GM12878 (cell line): ENCODE measurements at regions not wholly inside any gene's neighbourhood (a gene's known extent, or its start where the extent isn't known, plus 50 kb on each side); places are given as distances from the start of the nearest gene placed in this dataset.

Source experiments
- ATAC-seq: fragments of 200-7000 bp; cut with Tn5 transposase; 3 replicates; pipeline ENCODE4 v1.9.1; 2020; ENCODE audit warnings: mild to moderate bottlenecking, moderate library complexity
- BruUV-seq: library from RNA; stranded (reverse); fragments of 400-500 nt; replicated peaks from 2 replicates; lab custom pipeline; 2021; lab: Mats Ljungman, UMichigan
- CTCF ChIA-PET: fragments of 300-600 bp; sonication (Branson Sonifier 250); formaldehyde crosslinking; extraction: SDS; loops from one replicate; lab custom pipeline; 2021; ENCODE audit warnings: inconsistent platforms; lab: Yijun Ruan, JAX
- POLR2A ChIA-PET: fragments of 350-600 bp; formaldehyde crosslinking; extraction: SDS; loops from one replicate; lab custom pipeline; 2021; ENCODE audit warnings: inconsistent platforms; lab: Charles Lee
- RAD21 ChIA-PET: fragments of 300-600 bp; sonication (Branson Sonifier 250); formaldehyde crosslinking; loops from one replicate; lab custom pipeline; 2023; ENCODE audit warnings: antibody characterized with exemption; ENCODE audit not compliant: unreplicated experiment; lab: Charles Lee
- SMC1A ChIA-PET: fragments of 300-600 bp; sonication (Branson Sonifier 250); formaldehyde crosslinking; loops from one replicate; lab custom pipeline; 2023; ENCODE audit not compliant: unreplicated experiment, uncharacterized antibody; lab: Charles Lee
- DNase-seq: peaks from one replicate; pipeline ENCODE4 v3.0.0-alpha.2; 2011; ENCODE audit warnings: low read depth, low spot score
- FAIRE-seq: peaks from 3 replicates; lab custom pipeline; 2011; peaks lifted over from hg19 to GRCh38; lab: Jason Lieb, UNC
- H2AFZ ChIP-seq: 2 replicates; pipeline ENCODE4 v1.6.0; 2011; ENCODE audit warnings: low read depth, low read length, control low read depth; ENCODE audit not compliant: control insufficient read depth
- H3K27ac ChIP-seq: 2 replicates; pipeline ENCODE4 v1.5.1; 2011; ENCODE audit warnings: control low read depth; ENCODE audit not compliant: control insufficient read depth, insufficient read depth
- H3K27me3 ChIP-seq, 2 experiments: replicated peaks in 1 of 2; 2 replicates each; pipeline versions ENCODE4 v1.6.0 to v1.6.1; 2011; ENCODE audit warnings: low read length in 1 of 2; ENCODE audit not compliant: control insufficient read depth in 2 of 2, insufficient read depth in 2 of 2
- H3K36me3 ChIP-seq, 2 experiments: 2 replicates each; pipeline ENCODE4 v1.5.1; 2011; ENCODE audit warnings: low read length in 1 of 2; ENCODE audit not compliant: control insufficient read depth in 2 of 2, insufficient read depth in 2 of 2
- H3K4me1 ChIP-seq: 2 replicates; pipeline ENCODE4 v1.6.1; 2011; ENCODE audit warnings: mild to moderate bottlenecking, low read length, moderate library complexity, mixed read lengths; ENCODE audit not compliant: control insufficient read depth, insufficient read depth
- H3K4me2 ChIP-seq: 2 replicates; pipeline ENCODE4 v1.6.0; 2011; ENCODE audit warnings: control low read depth; ENCODE audit not compliant: control insufficient read depth, insufficient read depth
- H3K4me3 ChIP-seq: fragments of 200-600 bp; sonication (generic); 2 replicates; pipeline ENCODE4 v1.5.1; 2016
- H3K79me2 ChIP-seq: 2 replicates; pipeline ENCODE4 v1.6.0; 2011; ENCODE audit warnings: low read length; ENCODE audit not compliant: control insufficient read depth, insufficient read depth
- H3K9ac ChIP-seq: 2 replicates; pipeline ENCODE4 v1.8.0; 2011; ENCODE audit warnings: low read length, control low read depth, mixed read lengths; ENCODE audit not compliant: control insufficient read depth, insufficient read depth
- H3K9me3 ChIP-seq: replicated peaks from 3 replicates; pipeline ENCODE4 v1.5.1; 2011; ENCODE audit warnings: mild to moderate bottlenecking, low read length; ENCODE audit not compliant: control insufficient read depth, insufficient read depth
- H4K20me1 ChIP-seq: 2 replicates; pipeline ENCODE4 v1.6.0; 2011; ENCODE audit not compliant: control insufficient read depth, insufficient read depth
- ASH2L ChIP-seq: fragments of 300-600, 200-600 bp; sonication (generic); IDR thresholded peaks from 2 replicates; pipeline ENCODE4 v1.6.1; 2017; ENCODE audit warnings: low read depth, mild to moderate bottlenecking, borderline replicate concordance
- BACH1 ChIP-seq: fragments of 450-650 bp; IDR thresholded peaks from 2 replicates; pipeline ENCODE4 v1.6.1; 2017; ENCODE audit warnings: mild to moderate bottlenecking, borderline replicate concordance
- CBFB ChIP-seq: IDR thresholded peaks from 2 replicates; pipeline ENCODE4 v1.6.1; 2016; ENCODE audit warnings: antibody characterized with exemption, low read depth
- E4F1 ChIP-seq: fragments of 450-650 bp; IDR thresholded peaks from 2 replicates; pipeline ENCODE4 v1.6.1; 2018; ENCODE audit warnings: borderline replicate concordance, mild to moderate bottlenecking; ENCODE audit not compliant: partially characterized antibody
- FOXK2 ChIP-seq: fragments of 450-650 bp; IDR thresholded peaks from 2 replicates; pipeline ENCODE4 v1.6.1; 2017; ENCODE audit warnings: mild to moderate bottlenecking, moderate library complexity
- KDM1A ChIP-seq: fragments of 200-600 bp; sonication (generic); IDR thresholded peaks from 2 replicates; pipeline ENCODE4 v1.6.1; 2016; ENCODE audit warnings: borderline replicate concordance
- MEF2B ChIP-seq: fragments of 450-650 bp; IDR thresholded peaks from 2 replicates; pipeline ENCODE4 v1.6.1; 2018; ENCODE audit warnings: mild to moderate bottlenecking, moderate library complexity; ENCODE audit not compliant: partially characterized antibody, poor library complexity, severe bottlenecking
- MLLT1 ChIP-seq: fragments of 450-650 bp; IDR thresholded peaks from 2 replicates; pipeline ENCODE4 v1.6.1; 2016; ENCODE audit warnings: mild to moderate bottlenecking
- NFYB ChIP-seq: IDR thresholded peaks from 2 replicates; pipeline ENCODE4 v1.6.1; 2011; ENCODE audit warnings: low read depth, mild to moderate bottlenecking, low read length, improper control_type of control experiment, moderate library complexity; ENCODE audit not compliant: insufficient read depth
- NR2C1 ChIP-seq: fragments of 450-650 bp; IDR thresholded peaks from 2 replicates; pipeline ENCODE4 v1.6.1; 2017; ENCODE audit warnings: antibody characterized with exemption, mild to moderate bottlenecking, moderate library complexity
- PRDM15 ChIP-seq: fragments of 450-650 bp; formaldehyde crosslinking; IDR thresholded peaks from 2 replicates; pipeline ENCODE4 v1.4.0; 2020; ENCODE audit warnings: mild to moderate bottlenecking, moderate library complexity
- RAD51 ChIP-seq: fragments of 450-650 bp; IDR thresholded peaks from 2 replicates; pipeline ENCODE4 v1.6.1; 2016; ENCODE audit warnings: moderate library complexity, mild to moderate bottlenecking, inconsistent platforms
- ZNF622 ChIP-seq: fragments of 450-650 bp; IDR thresholded peaks from 2 replicates; pipeline ENCODE4 v1.6.1; 2017; ENCODE audit warnings: mild to moderate bottlenecking, inconsistent platforms
- WGBS: methylation state at CpG from one replicate; pipeline ENCODE4 v1.1.6; 2016; ENCODE audit warnings: low lambda C conversion rate; ENCODE audit not compliant: insufficient replicate concordance, insufficient coverage; ENCODE audit errors: missing lambda C conversion rate; 5-methylcytosine and 5-hydroxymethylcytosine counted together
- in situ Hi-C: fragments of 300-500 bp; cut with MboI; formaldehyde crosslinking; loops from 9 replicates; pipeline ENCODE4 v1.14.3; 2018; ENCODE audit warnings: mixed read lengths
- intact Hi-C: fragments of 100-400 bp; cut with micrococcal nuclease; formaldehyde crosslinking; loops from one replicate; pipeline ENCODE4 v1.14.2; 2022; ENCODE audit not compliant: unreplicated experiment

- no peak for TF ChIP-seq MLLT1
- TF ChIP-seq FOXK2 = no peak
- no peak for TF ChIP-seq MEF2B
- no peak for TF ChIP-seq NR2C1
- no peak for TF ChIP-seq RAD51
- TF ChIP-seq ZNF622 = no peak
- TF ChIP-seq BACH1 = no peak
- TF ChIP-seq NFYB = no peak
- no peak for TF ChIP-seq KDM1A
These were observed 74.0 kb upstream of the POLG start (continued) for GRCh38 chr15:89408372-89409183.

- intact Hi-C loops = no loop called here
- no peak for TF ChIP-seq ASH2L
- TF ChIP-seq PRDM15 (CRISPR knock-in tag) = no peak
- no peak for TF ChIP-seq E4F1
- TF ChIP-seq CBFB = no peak
These were observed 72.5 kb upstream of the POLG start for GRCh38 chr15:89406940-89407607.

More at GRCh38 chr15:89406940-89407607, 72.5 kb upstream of the POLG start:
- H3K27ac ChIP-seq = no peak overlapping the region
- ATAC-seq (0 out of 3 replicates have a peak, but pooled peaks have one; percentile 6), DNase-seq (no peak), FAIRE-seq (no peak)
- peak overlapping the region; percentile 28; the same call in 1 of the 2 replicates for H3K4me2 ChIP-seq
- POLR2A ChIA-PET = no interaction called here
- no TSS peak for BruUV-seq
- peaks cover 5% of the 10 kb centered on the region for H3K4me1 ChIP-seq
- H2AFZ ChIP-seq = no peak overlapping the region
- H3K36me3 ChIP-seq = no peaks in the 10 kb centered on the region; a peak in 1 of 4 replicates
- RAD21 ChIA-PET = interaction anchor here (1.0 kb wide), 1 partner anchor 11 kb away, joined by 3 read pairs; no protein-coding TSS in a partner anchor
- H3K4me3 ChIP-seq = 0 out of 2 replicates have a peak overlapping the region, but pooled peaks have one; percentile 5
- CTCF ChIA-PET = no interaction called here
- peaks cover 6 to 41% of the 10 kb centered on the region in 2 experiments for H3K27me3 ChIP-seq
- SMC1A ChIA-PET = no interaction called here
- H3K9me3 ChIP-seq = no peaks in the 10 kb centered on the region
- H3K9ac ChIP-seq = no peak overlapping the region
- H3K79me2 ChIP-seq = no peaks in the 10 kb centered on the region
- WGBS = 37% methylated on average over 46 of the region's 46 CpGs
- H4K20me1 ChIP-seq = 0 out of 2 replicates have a peak, but pooled peaks cover 2% of the 10 kb centered on the region
- in situ Hi-C loops = no loop called here
